Hepatic stellate cell (primary cell): ENCODE measurements at regions not wholly inside any gene's neighbourhood (a gene's known extent, or its start where the extent isn't known, plus 50 kb on each side); places are given as distances from the start of the nearest gene placed in this dataset.
"Not testable (repeated sequence)": the region's sequence is repeated elsewhere in the genome, so short reads cannot be mapped to it uniquely, and the experiment has no call there.

ENCODE experiments used
- DNase-seq: peaks from one replicate; pipeline ENCODE4 v3.0.0; 2011; ENCODE audit warnings: low spot score

GRCh38 chr3:153551536-153552285 lies 389.7 kb downstream of the RAP2B start:
- DNase-seq = no peak

GRCh38 chr3:153552887-153553604 lies 391.0 kb downstream of the RAP2B start:
- DNase-seq = no peak

- no peak for DNase-seq
Measured at GRCh38 chr3:153553605-153553945, 391.5 kb downstream of the RAP2B start.

- no peak for DNase-seq
Measured at GRCh38 chr3:153555919-153556318, 393.9 kb downstream of the RAP2B start.

GRCh38 chr3:153559366-153559765 lies 397.3 kb downstream of the RAP2B start:
- DNase-seq = not testable (repeated sequence)

GRCh38 chr3:153567011-153567410 lies 405.0 kb downstream of the RAP2B start:
- DNase-seq = no peak

GRCh38 chr3:153567556-153567955 lies 405.5 kb downstream of the RAP2B start:
- no peak for DNase-seq

- DNase-seq = not testable (repeated sequence)
Measured at GRCh38 chr3:153570481-153570880, 408.5 kb downstream of the RAP2B start.

- no peak for DNase-seq
Measured at GRCh38 chr3:153572165-153572564, 410.1 kb downstream of the RAP2B start.

- DNase-seq = no peak
Measured at GRCh38 chr3:153572654-153573053, 410.6 kb downstream of the RAP2B start.

- no peak for DNase-seq
Measured at GRCh38 chr3:153573481-153573880, 411.5 kb downstream of the RAP2B start.

GRCh38 chr3:153574445-153574844 lies 412.4 kb downstream of the RAP2B start:
- no peak for DNase-seq

GRCh38 chr3:153577059-153577736 lies 415.2 kb downstream of the RAP2B start:
- no peak for DNase-seq

GRCh38 chr3:153578046-153578445 lies 416.0 kb downstream of the RAP2B start:
- no peak for DNase-seq

GRCh38 chr3:153590051-153590450 lies 428.0 kb downstream of the RAP2B start:
- no peak for DNase-seq

- DNase-seq = no peak
Measured at GRCh38 chr3:153591561-153592245, 429.7 kb downstream of the RAP2B start.

- DNase-seq = peak; percentile 4
Measured at GRCh38 chr3:153595186-153595815, 433.3 kb downstream of the RAP2B start.

GRCh38 chr3:153596401-153596800 lies 434.4 kb downstream of the RAP2B start:
- no peak for DNase-seq

GRCh38 chr3:153599685-153600084 lies 437.7 kb downstream of the RAP2B start:
- peak; percentile 29 for DNase-seq

GRCh38 chr3:153600896-153601295 lies 438.9 kb downstream of the RAP2B start:
- no peak for DNase-seq

GRCh38 chr3:153601374-153601853 lies 439.4 kb downstream of the RAP2B start:
- no peak for DNase-seq

GRCh38 chr3:153602801-153603200 lies 440.8 kb downstream of the RAP2B start:
- DNase-seq = no peak
